Endometrium (tissue), 2 donors: ENCODE measurements at regions not wholly inside any gene's neighbourhood (a gene's known extent, or its start where the extent isn't known, plus 50 kb on each side); places are given as distances from the start of the nearest gene placed in this dataset.
"Not testable (repeated sequence)": the region's sequence is repeated elsewhere in the genome, so short reads cannot be mapped to it uniquely, and the experiment has no call there.

Experiments used
- FAIRE-seq: peaks from 2 replicates; lab custom pipeline; 2012; peaks lifted over from hg19 to GRCh38; lab: Jason Lieb, UNC
- donor health status: control.
- donor health status: control.

DNA sequence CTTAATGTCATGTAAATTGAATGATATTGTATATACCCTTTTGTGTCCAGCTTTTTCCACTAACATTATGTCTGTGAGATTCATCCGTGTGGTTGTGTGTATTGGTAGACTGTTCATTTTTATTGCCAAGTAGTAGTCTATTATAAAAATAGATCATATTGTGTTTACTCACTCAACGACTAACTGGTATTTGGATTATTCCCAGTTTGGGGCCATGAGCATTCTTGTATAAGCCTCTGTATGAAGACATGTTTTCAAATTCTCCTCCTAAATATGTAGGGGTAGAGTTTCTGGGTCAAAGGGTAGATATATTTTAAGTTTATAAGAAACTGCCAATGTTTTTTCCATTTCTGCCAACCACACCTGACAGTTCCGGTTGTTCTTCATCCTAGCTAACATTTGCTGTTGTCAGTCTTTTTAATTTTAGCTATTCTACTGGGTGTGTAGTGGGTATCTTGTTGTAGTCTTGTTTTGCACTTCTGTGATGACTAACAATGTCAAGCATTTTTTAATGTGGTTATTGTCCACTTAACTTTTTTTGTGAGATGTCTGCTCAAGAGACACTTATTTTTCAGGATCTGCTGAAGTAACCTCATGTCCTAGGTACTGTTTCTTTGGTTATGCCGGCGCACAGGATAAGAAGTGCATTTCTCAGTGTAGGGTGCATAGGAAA is 93.2 kb downstream of the DACT1 start:
- FAIRE-seq, result no peak

DNA sequence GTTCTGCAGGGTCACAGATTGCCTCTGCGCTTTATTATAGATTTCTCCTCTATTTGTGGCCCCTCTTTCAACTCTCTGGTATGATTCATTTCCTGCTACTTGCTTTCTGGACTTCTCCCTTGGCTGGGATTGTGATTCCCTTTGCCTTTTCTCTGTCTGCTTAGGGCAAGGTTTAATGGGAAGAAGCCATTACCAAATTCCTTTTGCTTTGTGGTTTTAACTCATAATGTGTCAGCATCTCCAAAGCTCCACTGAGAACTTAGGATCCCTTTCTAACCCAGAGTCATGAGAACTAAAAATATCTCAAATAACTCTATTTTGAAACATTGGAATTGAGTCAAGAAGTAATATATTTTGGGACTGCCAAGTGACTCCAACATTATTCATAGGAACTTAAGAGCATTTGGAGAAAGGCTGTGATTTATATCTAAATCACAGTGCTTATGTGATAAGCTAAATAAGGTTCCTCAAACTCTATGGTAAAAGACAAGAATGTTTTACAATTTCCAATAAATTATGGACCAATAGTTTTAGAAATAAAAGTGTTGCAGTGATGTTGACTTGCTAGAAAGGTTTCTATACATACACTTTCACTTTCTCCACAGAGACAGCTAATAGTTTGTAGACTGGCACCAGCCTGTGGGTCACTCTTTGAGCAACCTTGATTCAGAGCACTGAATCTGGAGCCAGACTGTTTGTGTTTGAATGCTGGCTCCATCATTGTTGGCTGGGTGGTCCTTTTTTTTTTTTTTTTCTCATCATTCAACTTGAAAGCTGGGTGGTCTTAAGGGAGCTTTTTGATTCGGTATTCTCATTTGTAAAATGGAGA is 93.9 kb downstream of the DACT1 start:
- FAIRE-seq, result no peak

DNA sequence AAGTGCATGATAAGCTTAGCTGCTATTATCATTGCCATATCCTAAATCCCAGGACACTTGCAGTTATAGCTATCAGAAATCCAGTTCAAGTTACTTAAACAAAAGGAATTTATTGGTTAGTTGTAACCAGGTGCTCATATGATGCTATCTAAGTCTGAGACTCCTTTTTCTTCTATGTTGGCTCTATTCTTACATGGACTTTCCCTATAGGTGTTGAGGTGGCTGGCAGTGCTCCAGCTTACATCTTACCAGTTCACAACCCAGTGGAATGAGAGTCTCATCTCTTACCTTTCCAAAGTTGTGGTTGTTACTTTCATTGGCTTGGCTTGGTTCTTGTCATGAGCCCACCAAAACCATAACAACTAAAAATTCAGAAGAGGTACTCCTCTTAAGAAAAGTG is 94.6 kb downstream of the DACT1 start:
- FAIRE-seq, result no peak

DNA sequence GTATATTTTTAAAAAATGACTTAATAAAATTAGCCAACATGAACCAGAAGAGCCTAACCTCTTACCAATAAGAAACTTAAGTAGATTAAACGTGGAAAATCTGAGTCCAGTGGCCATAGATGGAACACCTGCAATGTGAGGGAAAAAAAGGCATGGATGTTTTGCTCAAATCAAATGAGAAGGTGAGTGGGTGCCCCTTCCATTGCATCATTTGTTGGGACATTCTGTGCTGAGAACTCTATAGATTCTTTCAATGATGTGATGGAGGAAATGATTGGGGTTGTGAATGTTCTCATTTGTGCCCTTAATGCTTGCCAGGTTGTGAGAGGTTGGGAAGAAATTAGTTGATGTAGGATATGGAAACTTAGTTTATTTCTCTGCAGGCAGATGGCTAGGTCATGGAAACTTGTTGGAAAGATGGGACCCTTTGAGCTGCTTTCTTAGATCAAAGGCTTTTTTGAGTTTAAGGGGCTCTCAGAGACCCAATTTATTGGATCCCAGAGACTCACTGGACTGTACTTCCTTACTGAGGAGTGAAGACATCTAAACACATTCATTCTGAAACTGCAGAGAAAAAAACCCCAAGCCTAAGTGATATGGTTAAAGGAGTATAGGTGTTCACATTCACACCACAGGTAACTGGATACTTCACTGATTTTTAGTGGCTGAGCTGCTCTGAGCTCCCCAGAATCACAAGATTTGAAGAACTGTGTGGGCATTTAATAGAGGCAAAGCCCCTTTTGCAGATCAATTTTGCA is 95.9 kb downstream of the DACT1 start:
- FAIRE-seq, result no peak

DNA sequence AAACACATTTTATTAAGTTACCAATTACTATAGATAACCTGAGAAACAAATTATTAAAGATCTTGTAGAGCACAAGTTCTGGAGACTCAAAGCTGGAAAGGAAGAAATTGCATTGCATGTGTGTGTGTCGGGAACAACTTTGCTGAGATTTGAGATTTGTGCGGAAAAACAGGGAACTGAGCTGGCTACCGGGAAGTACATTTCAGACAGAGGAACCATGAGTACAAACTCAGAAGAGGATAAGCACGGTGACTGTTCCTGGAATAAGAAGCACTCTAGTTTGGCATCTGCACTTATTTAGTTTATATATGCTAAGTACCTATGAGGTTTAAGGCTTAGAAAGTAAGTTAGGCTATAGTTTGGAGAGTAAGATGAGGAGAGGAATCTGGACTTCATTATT is 97.8 kb downstream of the DACT1 start:
- no peak for FAIRE-seq

DNA sequence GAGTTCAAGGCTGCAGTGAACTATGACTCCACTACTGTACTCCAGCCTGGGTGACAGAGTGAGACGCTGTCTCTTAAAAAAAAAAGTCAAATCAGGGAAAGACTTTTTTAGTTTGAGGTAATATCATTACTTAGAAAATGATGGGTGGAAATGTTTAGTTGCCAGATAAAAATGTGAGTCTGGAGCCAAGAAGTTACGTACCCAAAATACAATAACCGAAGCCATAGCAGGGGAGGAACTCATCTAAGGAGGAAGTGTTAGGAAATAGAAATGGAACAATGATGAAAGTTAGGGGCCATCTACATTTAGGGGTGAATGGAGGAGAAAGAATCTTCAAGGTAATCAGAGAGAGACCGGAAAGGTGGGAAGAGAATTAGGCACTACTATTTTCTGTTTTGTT is 98.8 kb downstream of the DACT1 start:
- FAIRE-seq, result no peak

DNA sequence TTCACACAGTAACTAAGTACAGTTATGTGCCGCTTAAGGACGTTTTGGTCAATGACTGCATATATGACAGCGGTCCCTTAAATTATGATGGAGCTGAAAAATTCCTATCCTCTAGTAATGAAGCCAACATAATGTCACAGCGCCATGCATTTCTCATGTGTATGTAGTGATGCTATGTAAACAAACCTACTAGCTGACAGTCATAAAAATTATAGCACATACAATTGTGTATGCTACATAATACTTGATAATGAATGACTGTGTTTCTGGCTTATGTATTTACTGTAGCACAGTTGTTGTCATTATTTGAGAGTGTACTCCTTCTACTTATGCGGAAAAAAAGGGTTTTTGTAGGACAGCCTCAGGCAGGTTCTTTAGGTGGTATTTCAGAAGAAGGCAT is 99.7 kb downstream of the DACT1 start:
- FAIRE-seq, result no peak

DNA sequence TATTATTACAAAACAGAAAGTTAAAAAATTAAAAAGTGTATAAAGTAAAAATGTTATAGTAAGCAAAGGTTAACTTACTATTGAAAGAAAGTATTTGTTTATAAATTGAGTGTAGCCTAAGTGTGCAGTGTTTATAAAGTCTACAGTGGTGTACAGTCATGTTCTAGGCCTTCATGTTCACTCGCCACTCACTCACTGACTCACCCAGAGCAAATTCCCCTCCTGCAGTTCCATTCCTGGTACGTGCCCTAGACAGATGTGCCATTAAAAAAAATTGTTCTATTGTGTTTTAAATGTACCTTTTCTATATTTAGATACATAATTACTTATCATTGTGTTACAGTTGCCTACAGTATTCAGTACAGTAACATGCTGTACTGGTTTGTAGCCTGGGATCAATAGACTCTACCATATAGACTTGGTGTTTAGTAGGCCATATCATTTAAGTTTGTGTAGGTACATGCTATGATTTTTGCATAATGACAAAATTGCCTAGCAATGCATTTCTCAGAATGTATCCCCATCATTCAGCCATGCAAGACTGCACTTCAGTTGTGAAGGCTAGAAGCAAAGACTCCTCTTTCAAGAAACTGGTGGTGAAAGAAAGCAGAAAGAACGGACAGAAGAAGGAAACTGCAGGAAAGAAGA is 100.6 kb downstream of the DACT1 start:
- peak; percentile 90 for FAIRE-seq

DNA sequence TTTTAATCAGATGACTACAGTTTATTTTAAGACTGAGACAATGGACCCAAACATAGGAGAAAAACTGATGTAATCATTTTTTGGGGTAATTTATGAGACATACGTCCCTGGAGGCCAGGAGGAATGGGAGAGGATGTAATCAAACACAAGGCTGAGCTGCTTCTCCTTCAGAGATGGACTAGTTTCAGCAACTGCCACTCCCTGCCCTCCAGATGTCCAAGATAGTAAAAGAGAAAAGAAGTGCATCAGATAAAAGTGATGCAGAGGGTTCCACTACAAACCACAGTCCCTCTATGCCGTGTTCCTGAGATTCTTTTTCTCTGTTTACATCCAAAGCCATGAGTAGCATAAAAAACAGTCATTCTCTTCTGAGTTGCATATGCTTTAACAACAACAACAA is 101.1 kb downstream of the DACT1 start:
- FAIRE-seq, result no peak

DNA sequence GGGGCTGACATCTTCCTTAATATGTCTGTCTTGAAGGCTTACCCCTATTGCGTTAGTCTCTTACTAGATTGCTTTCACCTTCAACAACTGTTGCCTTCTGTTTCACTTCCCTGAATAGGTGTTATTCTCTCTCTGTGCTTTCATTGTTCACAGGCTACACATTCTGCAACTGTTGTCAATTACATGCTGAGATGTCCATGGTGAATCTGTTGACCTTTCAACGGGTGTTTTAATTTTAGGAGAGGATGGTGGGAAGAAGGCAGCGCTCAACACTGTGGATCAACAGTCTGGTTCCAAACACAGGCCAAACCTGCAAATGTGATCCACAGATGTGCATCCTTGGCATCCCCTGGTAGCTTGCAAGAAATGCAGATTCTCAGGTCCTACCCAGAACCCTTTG is 101.9 kb downstream of the DACT1 start:
- FAIRE-seq, result no peak

DNA sequence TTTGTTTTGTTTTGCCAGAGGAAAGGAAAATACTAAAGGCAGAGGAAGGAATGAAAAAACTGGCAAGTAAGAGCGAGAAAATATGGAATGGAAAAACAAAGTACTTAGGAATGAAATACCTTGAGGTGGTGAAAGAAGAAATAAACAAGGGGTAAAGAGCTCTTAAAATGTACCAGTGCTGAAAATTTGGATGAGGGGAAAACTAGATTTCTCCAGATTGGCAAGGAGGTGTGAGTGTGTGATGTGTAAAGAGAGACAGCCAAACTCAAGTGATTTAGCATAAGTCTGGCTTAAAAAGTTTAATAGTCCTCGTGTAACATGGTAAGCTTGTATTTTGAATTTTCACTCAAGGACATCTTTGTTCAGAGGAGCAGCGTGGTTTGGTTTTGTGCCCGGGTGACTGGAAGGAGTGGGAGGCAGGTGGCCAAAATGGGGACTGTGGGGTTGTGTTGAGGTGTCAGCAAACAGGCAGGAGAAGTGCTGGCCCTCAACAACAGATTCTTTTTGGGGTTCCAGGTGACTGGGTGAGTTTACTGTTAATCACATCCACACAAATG is 102.7 kb downstream of the DACT1 start:
- FAIRE-seq, result no peak

DNA sequence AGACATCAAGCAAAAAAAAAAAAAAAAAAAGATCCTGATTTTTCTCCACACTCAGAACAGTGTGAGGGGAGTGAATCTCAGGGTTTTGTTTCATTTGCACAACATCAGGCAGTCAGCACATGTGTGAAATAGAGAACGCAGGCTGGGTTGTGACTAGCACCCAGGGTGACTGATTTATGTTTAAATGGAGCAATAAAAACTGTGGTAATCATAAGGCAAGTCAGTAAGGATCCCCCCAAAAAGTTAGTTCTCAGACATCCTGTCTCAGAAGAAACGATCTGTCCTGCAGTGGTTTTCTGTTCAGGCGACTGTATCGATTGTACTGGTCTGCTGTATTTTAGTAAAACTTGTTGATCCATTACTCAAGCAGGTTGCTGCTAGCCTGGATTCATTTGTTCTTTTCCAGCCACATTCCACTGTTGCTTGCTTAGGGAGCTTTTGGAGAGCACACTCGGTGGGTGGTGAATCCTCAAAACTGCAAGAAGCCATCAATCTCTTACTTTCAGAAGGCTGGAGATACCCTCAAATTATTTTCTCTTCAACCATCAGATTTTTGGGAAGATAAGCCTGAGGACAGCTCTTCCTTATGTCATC is 107.1 kb downstream of the DACT1 start:
- no peak for FAIRE-seq

DNA sequence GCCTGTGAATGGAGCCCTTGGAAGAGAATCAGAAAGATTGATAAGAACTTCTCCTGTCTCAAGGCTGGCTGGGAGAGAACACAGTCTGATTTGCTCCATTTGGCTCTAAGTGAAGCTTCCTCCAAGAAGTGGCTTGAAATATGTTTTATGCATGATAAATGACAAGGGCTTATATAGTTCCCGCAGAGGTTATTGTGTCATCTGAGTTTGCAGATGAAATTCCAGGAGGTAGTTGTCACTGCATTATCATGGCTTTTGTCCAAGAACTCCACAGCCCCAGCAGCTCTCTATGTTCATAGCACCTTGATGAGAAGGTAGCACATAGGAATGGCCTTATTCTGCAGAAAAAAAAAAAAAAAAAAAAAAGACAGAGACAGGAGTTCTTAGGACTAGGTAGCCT is 108.5 kb downstream of the DACT1 start:
- FAIRE-seq, result no peak

DNA sequence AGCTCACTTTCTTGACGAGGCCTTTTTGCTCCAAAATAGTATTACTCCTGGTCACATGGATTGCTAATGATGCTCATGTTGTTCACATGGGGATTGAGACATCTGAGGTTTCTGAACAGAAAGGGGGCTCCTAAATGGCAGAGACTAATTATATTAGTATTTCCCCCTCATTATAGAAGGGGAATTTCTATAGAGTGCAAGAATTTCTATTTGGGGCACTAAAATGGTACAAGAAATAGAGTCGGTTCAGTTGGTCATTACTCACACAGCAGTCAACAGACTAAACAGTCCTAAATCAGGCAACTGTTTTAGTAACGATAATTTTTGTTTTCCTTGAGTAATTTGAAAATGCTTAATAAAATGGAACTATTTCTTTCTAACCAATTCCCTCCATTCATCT is 108.9 kb downstream of the DACT1 start:
- no peak for FAIRE-seq

DNA sequence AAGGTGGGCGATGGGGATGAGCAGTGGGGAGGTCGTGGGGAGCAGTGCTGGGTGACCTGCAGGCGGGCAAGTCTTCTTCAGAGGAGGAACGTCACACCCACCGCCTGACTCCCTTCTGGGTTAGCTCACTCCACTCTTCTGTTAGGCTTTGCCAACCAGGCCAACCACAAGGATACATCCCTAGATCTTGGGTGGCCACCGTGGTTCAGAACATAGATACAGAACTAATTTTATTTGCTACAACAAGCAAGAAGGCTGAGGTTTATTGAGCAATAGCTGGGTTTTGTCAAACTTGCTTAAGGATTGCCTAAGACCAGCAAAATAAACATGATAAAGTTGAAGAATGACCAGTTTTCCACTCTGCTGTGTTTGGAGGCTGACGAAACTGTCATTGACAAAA is 109.4 kb downstream of the DACT1 start:
- no peak for FAIRE-seq

DNA sequence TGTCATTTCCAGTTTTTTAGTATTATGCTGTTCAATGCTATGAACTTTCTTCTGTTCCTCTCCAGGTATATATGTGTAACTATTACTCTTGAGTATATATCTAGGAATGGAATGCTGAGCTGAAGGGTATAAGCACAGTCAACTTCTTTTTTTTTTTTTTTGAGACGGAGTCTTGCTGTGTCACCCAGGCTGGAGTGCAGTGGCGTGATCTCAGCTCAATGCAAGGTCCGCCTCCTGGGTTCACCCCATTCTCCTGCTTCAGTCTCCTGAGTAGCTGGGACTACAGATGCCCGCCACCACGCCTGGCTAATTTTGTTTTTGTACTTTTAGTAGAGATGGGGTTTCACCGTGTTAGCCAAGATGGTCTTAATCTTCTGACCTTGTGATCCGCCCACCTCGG is 110.5 kb downstream of the DACT1 start:
- not testable (repeated sequence) for FAIRE-seq

DNA sequence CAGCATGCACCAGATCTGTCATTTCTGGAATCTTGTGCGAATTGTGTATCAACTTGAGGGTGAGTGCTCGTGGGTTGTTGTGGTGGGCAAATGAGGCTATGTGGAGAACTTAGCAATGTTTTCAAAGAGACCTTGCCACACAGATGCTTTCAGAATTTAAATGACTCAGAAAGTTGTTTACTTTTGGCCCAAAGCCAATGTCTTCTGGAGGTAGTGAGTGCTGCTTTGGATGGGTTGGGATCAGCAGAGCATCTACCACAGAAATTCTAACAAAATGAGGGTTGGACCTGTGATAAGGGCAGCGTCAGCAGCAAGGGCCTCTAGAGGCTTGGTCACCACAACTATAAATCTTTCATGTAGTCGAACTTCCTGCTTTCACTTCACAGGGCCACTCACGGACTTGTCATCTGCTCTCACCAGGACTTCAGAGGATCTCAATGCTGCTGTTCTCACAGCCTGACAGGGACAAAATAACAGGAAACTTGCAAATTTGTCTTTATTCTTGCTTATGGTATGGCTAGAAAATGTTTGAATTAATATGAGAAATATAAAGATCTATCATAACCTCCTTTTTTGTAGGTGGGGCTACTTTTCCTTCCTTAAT is 111.4 kb downstream of the DACT1 start:
- no peak for FAIRE-seq

DNA sequence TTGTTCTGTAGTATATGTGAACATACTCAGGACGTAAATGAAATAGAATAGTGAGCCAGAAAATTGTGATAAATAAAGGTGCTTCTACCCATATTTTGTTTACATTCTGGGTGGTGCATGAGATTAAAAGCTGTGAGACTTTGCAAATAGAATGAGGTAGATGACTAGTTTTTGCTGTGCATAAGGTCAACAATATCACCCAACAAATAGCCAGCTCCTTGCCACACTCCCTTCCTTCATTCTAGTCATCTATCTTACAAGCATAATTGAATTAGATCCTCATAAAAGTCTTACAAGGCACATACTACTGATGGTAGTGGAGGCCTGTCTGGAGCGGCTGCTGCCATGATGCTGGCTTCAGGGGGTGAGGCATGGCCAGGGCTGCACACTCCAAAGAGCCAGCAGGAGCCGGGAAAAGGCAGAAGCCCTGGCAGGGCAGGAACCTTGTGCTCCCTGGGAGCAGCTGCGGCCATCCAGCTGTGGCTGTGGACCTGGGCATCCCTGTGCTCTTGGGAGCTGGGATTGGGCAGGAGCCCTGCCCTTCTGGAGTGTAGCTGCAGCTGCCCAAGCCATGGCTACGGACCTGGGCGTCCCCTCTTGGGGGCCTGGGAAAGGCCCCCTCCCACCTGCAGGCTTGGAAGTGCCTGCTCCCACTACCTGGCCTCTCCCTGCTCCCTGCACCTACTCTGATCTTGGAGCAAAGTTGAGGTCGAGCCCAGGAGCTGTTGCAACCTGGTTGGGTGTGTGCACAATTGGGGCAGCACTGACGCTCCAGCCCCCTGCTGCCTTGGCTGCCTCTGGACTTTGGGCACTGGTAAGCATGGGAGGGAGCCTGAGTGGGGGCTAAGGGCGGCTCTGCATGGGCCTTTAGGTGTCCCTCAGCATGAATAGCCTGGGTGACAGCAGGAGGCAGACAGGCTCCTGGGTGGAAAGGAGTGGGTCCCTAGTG is 112.8 kb downstream of the DACT1 start:
- no peak for FAIRE-seq

DNA sequence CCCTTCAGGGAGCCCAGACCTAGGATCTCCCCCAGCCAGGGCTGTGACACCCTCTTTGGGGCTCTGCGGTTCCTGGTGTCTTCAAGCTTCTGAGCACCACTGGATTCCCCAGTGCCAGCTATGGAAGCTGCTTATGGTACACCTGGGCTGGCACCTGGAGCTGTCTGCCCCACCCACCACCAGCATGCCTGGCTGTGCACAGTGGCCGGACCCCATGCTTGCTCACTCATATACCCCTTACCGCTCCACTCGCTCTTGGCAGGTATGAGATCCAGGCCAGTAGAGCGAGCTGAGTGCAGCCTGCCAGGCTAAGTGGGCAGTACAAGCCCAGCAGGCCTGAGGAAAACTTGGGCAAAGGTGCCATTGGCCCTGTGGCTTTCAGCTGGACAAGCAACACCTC is 114.0 kb downstream of the DACT1 start:
- no peak for FAIRE-seq

DNA sequence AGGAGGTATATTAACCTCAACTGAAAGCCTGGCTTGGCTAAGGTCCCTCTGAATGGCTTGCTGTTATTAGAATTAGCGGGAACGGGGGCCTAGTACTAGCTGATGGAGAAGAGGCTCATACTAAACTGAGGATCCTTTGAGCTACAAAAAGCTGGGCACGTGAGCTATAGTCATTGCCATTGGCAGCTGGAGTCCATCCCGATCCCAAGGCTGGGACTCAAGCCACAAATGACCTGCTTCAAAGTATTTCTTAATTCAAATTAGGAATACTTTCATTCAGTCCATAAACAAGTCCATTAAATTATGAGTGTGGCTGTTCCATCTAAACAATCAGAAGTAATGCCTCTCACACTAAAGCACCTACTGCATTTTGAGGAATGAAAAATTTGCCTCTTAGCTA is 114.5 kb downstream of the DACT1 start:
- no peak for FAIRE-seq
